ENCODE measurements at regions not wholly inside any gene's neighbourhood (a gene's known extent, or its start where the extent isn't known, plus 50 kb on each side); places are given as distances from the start of the nearest gene placed in this dataset.
"Not testable (repeated sequence)": the region's sequence is repeated elsewhere in the genome, so short reads cannot be mapped to it uniquely, and the experiment has no call there.

DNA sequence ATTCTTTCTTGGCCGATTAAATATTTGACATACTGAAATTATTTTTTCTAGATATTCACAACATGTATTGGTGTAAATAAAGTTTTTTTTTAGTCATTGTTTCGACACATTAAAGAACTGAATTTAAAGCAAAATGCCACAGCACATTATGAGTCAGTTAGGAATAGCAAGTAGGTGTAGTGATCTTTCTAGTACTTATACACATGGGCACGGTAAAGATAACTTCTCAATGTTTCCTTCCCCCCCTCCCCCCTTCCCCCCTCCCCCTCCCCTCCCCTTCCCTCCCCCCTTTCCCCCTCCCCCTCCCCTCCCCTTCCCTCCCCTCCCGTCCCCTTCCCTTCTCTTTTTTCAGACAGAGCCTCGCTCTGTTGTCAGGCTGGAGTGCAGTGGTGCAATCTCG is 1269.9 kb downstream of the ADGRL3 start:
- no peaks in the 10 kb centered on the region for H3K36me3 ChIP-seq (ENCODE audit: insufficient read depth, low read depth, low read length)
- no peak overlapping the region for H3K27ac ChIP-seq (ENCODE audit: low read length)
- 0 out of 2 replicates have a peak, but pooled peaks cover 6% of the 10 kb centered on the region for H3K4me1 ChIP-seq (ENCODE audit: insufficient read depth, low read length)
- H3K9me3 ChIP-seq (ENCODE audit: insufficient read depth, low read depth, low read length) = no peaks in the 10 kb centered on the region
- H3K9ac ChIP-seq (ENCODE audit: low read depth, low read length) = no peak overlapping the region
- no peaks in the 10 kb centered on the region for H3K27me3 ChIP-seq (ENCODE audit: insufficient read depth, low read length)
- H3K4me3 ChIP-seq (ENCODE audit: low read length) = no peak overlapping the region

DNA sequence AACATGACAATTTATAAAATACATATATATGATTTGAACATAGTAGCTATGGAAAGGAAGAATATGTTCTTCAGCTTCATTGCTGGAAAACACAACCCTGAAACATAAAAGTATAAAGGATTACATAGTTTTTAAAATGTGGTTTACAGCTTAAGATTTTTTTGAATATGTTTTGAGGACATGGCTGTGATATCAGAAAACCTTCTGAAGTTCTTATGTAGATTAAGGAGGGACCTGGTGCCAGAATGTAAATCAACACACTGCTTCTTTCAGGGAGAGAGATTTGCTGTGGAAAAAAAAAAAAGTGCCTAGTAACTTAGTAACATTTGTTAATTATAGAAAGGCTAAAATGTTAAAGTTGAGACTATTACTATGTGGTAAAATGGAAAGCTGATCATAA is 1261.8 kb downstream of the ADGRL3 start:
- Histone ChIP-seq H3K27ac (ENCODE audit: low read length) (no peak overlapping the region), H3K36me3 (ENCODE audit: insufficient read depth, low read depth, low read length) (no peaks in the 10 kb centered on the region), H3K4me1 (ENCODE audit: insufficient read depth, low read length) (no peaks in the 10 kb centered on the region), H3K27me3 (ENCODE audit: insufficient read depth, low read length) (no peaks in the 10 kb centered on the region), H3K4me3 (ENCODE audit: low read length) (no peak overlapping the region), H3K9me3 (ENCODE audit: insufficient read depth, low read depth, low read length) (no peaks in the 10 kb centered on the region), H3K9ac (ENCODE audit: low read depth, low read length) (no peak overlapping the region)

GRCh38 chr4:62460329-62460728 is 1260.2 kb downstream of the ADGRL3 start:
- H3K9me3 ChIP-seq (ENCODE audit: insufficient read depth, low read depth, low read length) = no peaks in the 10 kb centered on the region
- H3K36me3 ChIP-seq (ENCODE audit: insufficient read depth, low read depth, low read length) = no peaks in the 10 kb centered on the region
- no peaks in the 10 kb centered on the region for H3K4me1 ChIP-seq (ENCODE audit: insufficient read depth, low read length)
- no peak overlapping the region for H3K4me3 ChIP-seq (ENCODE audit: low read length)
- H3K27me3 ChIP-seq (ENCODE audit: insufficient read depth, low read length) = no peaks in the 10 kb centered on the region
- H3K9ac ChIP-seq (ENCODE audit: low read depth, low read length) = no peak overlapping the region
- no peak overlapping the region for H3K27ac ChIP-seq (ENCODE audit: low read length)

GRCh38 chr4:62457356-62457755 is 1257.2 kb downstream of the ADGRL3 start:
- Histone ChIP-seq H3K4me1 (ENCODE audit: insufficient read depth, low read length) (peaks cover 5% of the 10 kb centered on the region; the same call in 1 of the 2 replicates), H3K27me3 (ENCODE audit: insufficient read depth, low read length) (no peaks in the 10 kb centered on the region), H3K27ac (ENCODE audit: low read length) (no peak overlapping the region), H3K36me3 (ENCODE audit: insufficient read depth, low read depth, low read length) (no peaks in the 10 kb centered on the region), H3K9me3 (ENCODE audit: insufficient read depth, low read depth, low read length) (no peaks in the 10 kb centered on the region), H3K4me3 (ENCODE audit: low read length) (no peak overlapping the region), H3K9ac (ENCODE audit: low read depth, low read length) (no peak overlapping the region)

DNA sequence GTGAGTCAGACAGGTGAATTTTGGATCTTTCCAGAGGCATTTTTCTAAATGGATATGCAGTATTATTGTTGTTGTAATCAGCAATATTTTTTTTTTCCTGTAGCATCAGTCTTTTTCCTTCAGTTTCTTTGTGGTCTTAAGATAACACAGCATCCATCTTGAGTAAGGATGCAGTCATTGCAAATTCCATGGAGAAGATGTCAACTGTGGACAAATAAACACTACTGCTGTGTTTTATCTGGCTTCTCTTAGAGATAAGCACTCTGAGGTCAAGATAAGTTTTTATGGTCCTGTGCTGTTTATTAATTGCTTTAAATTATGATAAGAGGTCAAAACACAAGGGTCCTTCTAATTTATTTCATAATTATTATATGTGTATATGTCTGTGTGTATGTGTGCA is 1255.7 kb downstream of the ADGRL3 start:
- H3K4me1 ChIP-seq (ENCODE audit: insufficient read depth, low read length) = peaks cover 5% of the 10 kb centered on the region; the same call in 1 of the 2 replicates
- H3K4me3 ChIP-seq (ENCODE audit: low read length) = no peak overlapping the region

DNA sequence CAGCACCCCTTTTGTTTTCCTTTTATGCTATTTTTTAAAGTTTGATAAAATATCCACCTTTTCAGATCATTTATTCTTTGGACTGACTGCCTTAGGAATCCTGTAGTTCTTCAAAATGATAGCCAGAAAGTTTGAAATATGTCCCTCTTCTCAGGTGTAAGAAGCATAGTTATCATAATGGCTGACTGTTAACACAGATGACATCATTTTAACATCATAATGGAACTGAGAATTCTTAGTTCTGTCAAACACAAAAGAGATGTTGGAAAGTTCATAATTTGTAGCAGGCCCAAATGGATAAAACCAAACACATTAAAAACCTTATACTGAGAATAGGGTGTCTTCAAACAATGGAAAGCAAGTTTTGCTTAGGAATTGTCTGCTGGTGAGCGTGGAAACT is 1254.4 kb downstream of the ADGRL3 start:
- Histone ChIP-seq H3K4me3 (ENCODE audit: low read length) (no peak overlapping the region), H3K9me3 (ENCODE audit: insufficient read depth, low read depth, low read length) (no peaks in the 10 kb centered on the region), H3K27ac (ENCODE audit: low read length) (no peak overlapping the region), H3K9ac (ENCODE audit: low read depth, low read length) (no peak overlapping the region), H3K27me3 (ENCODE audit: insufficient read depth, low read length) (no peaks in the 10 kb centered on the region), H3K36me3 (ENCODE audit: insufficient read depth, low read depth, low read length) (no peaks in the 10 kb centered on the region), H3K4me1 (ENCODE audit: insufficient read depth, low read length) (peaks cover 5% of the 10 kb centered on the region; the same call in 1 of the 2 replicates)

More for the DNA sequence above, 1255.7 kb downstream of the ADGRL3 start:
- Histone ChIP-seq H3K27ac (ENCODE audit: low read length) (no peak overlapping the region), H3K27me3 (ENCODE audit: insufficient read depth, low read length) (no peaks in the 10 kb centered on the region), H3K36me3 (ENCODE audit: insufficient read depth, low read depth, low read length) (no peaks in the 10 kb centered on the region), H3K9me3 (ENCODE audit: insufficient read depth, low read depth, low read length) (no peaks in the 10 kb centered on the region), H3K9ac (ENCODE audit: low read depth, low read length) (no peak overlapping the region)

DNA sequence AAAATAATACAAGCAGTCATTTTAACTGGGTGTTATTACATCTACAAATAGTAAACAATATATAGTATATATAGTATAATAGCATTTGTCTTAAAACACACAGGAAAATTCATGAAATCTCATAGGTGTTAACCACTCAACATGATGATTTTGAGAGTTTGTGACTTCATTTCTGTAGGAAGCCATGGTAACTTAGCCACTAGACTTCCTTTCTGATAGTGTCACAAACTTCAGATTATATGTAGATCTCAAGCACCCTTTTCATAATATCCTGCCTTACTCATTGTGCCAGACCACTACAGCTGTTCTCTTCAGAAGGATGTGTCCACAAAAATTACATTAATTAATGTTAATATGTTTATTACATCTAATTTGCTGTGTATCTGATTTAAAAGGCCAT is 1250.6 kb downstream of the ADGRL3 start:
- Histone ChIP-seq H3K27ac (ENCODE audit: low read length) (no peak overlapping the region), H3K36me3 (ENCODE audit: insufficient read depth, low read depth, low read length) (no peaks in the 10 kb centered on the region), H3K9ac (ENCODE audit: low read depth, low read length) (no peak overlapping the region), H3K4me1 (ENCODE audit: insufficient read depth, low read length) (peaks cover 5% of the 10 kb centered on the region; the same call in 1 of the 2 replicates), H3K27me3 (ENCODE audit: insufficient read depth, low read length) (no peaks in the 10 kb centered on the region), H3K4me3 (ENCODE audit: low read length) (no peak overlapping the region), H3K9me3 (ENCODE audit: insufficient read depth, low read depth, low read length) (no peaks in the 10 kb centered on the region)

DNA sequence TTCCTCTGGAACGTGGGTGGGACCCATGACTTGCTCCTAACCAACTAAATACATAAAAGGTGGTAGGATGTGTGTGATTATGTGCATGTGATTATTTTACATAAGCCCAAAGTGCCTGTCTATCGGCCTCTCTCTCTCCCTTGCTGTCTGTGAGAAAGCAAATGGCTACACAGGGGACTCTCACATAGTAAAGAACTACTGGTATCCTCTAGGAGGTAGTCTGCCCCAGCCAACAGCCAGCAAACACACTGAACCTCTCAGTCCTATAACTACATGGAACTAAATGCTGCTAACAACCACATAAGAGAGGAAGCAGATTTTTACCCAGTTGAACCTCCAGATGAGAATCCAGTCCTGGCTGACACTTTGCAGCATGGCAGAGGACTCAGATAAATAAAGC is 1249.4 kb downstream of the ADGRL3 start:
- H3K36me3 ChIP-seq (ENCODE audit: insufficient read depth, low read depth, low read length) = no peaks in the 10 kb centered on the region
- no peak overlapping the region for H3K4me3 ChIP-seq (ENCODE audit: low read length)
- H3K9me3 ChIP-seq (ENCODE audit: insufficient read depth, low read depth, low read length) = no peaks in the 10 kb centered on the region
- peaks cover 1% of the 10 kb centered on the region; the same call in 1 of the 2 replicates for H3K4me1 ChIP-seq (ENCODE audit: insufficient read depth, low read length)
- H3K27me3 ChIP-seq (ENCODE audit: insufficient read depth, low read length) = no peaks in the 10 kb centered on the region
- no peak overlapping the region for H3K27ac ChIP-seq (ENCODE audit: low read length)
- H3K9ac ChIP-seq (ENCODE audit: low read depth, low read length) = no peak overlapping the region

DNA sequence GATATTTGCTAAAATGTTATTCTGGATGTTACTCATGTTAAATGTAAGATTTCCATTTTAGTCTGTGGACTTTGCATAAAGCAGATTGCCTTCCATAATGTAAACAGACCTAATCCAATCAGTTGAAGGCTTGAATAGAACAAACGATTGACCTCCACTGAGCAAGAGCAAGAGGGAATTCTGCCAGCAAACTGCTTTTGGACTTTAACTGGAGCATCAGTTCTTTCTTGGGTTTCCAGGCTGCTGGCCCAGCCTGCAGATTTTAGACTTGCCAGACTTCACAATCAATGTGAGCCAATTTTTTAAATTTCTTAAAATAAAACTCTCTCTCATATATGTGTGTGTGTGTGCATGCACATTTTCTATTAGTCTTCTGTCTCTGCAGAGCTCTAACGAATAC is 1248.8 kb downstream of the ADGRL3 start:
- H3K27ac ChIP-seq (ENCODE audit: low read length) = no peak overlapping the region
- no peaks in the 10 kb centered on the region for H3K27me3 ChIP-seq (ENCODE audit: insufficient read depth, low read length)
- no peak overlapping the region for H3K9ac ChIP-seq (ENCODE audit: low read depth, low read length)
- H3K4me1 ChIP-seq (ENCODE audit: insufficient read depth, low read length) = no peaks in the 10 kb centered on the region
- no peaks in the 10 kb centered on the region for H3K36me3 ChIP-seq (ENCODE audit: insufficient read depth, low read depth, low read length)
- no peaks in the 10 kb centered on the region for H3K9me3 ChIP-seq (ENCODE audit: insufficient read depth, low read depth, low read length)
- no peak overlapping the region for H3K4me3 ChIP-seq (ENCODE audit: low read length)

DNA sequence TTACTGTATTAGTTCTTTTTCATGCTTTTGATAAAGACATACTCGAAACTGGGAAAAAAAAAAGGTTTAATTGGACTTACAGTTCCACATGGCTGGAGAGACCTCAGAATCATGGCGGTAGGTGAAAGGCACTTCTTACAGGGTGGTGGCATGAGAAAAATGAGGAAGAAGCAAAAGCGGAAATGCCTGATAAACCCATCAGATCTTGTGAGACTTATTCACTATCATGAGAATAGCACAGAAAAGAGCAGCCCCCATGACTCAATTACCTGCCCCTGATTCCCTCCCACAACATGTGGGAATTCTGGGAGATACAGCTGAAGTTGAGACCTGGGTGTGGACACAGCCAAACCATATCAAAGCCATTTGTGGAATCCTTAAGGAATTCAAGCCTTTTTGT is 1238.9 kb downstream of the ADGRL3 start:
- Histone ChIP-seq H3K36me3 (ENCODE audit: insufficient read depth, low read depth, low read length) (no peaks in the 10 kb centered on the region), H3K9me3 (ENCODE audit: insufficient read depth, low read depth, low read length) (peaks cover 18% of the 10 kb centered on the region; the same call in 1 of the 2 replicates), H3K27me3 (ENCODE audit: insufficient read depth, low read length) (no peaks in the 10 kb centered on the region), H3K4me3 (ENCODE audit: low read length) (no peak overlapping the region), H3K9ac (ENCODE audit: low read depth, low read length) (no peak overlapping the region), H3K4me1 (ENCODE audit: insufficient read depth, low read length) (no peaks in the 10 kb centered on the region), H3K27ac (ENCODE audit: low read length) (no peak overlapping the region)

DNA sequence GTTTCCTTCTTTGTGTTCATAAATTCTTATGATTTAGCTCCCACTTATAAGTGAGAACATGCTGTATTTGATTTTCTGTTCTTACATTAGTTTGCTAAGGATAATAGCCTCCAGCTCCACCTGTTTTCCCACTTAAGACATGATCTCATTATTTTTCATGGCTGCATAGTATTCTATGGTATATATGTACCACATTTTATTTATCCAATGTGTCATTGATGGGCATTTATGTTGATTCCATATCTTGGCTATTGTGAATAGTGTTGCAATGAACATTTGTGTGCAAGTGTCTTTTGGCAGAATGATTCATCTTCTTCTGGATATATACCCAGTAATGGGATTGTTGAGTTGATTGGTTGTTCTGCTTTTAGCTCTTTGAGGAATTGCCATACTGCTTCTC is 1234.8 kb downstream of the ADGRL3 start:
- no peaks in the 10 kb centered on the region for H3K27me3 ChIP-seq (ENCODE audit: insufficient read depth, low read length)
- H3K4me1 ChIP-seq (ENCODE audit: insufficient read depth, low read length) = no peaks in the 10 kb centered on the region
- no peak overlapping the region for H3K27ac ChIP-seq (ENCODE audit: low read length)
- no peak overlapping the region for H3K4me3 ChIP-seq (ENCODE audit: low read length)
- H3K36me3 ChIP-seq (ENCODE audit: insufficient read depth, low read depth, low read length) = no peaks in the 10 kb centered on the region
- H3K9ac ChIP-seq (ENCODE audit: low read depth, low read length) = no peak overlapping the region
- peaks cover 12% of the 10 kb centered on the region for H3K9me3 ChIP-seq (ENCODE audit: insufficient read depth, low read depth, low read length)

DNA sequence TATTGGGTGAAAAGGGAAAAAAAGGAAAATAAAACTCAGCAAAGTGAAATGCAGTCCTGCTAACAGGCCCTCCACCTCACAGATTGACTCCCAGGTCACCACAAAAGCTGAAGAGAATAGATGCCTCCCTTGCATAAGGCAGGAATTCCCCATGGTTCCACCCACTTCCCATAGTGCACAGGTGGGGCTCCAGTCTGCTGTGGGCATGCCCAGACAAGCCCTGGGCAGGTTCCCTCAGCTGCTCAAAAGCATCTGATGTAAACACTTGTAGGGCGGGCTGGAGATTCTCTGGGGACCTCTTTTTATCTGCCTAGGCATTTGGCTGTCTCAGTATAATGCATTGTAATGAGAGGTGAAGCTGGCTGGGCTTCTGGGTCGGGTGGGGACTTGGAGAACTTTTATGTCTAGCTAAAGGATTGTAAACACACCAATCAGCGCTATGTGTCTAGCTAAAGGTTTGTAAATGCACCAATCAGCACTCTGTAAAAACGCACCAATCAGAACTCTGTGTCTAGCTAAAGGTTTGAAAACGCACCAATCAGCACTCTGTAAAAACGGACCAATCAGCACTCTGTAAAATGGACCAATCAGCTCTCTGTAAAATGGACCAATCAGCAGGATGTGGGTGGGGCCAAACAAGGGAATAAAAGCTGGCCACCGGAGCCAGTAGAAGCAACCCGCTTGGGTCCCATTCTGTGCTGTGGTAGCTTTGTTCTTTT is 1231.5 kb downstream of the ADGRL3 start:
- H3K27me3 ChIP-seq (ENCODE audit: insufficient read depth, low read length); H3K27ac ChIP-seq (ENCODE audit: low read length); H3K36me3 ChIP-seq (ENCODE audit: insufficient read depth, low read depth, low read length); H3K9ac ChIP-seq (ENCODE audit: low read depth, low read length); H3K4me3 ChIP-seq (ENCODE audit: low read length); H3K4me1 ChIP-seq (ENCODE audit: insufficient read depth, low read length): not testable (repeated sequence)
- H3K9me3 ChIP-seq (ENCODE audit: insufficient read depth, low read depth, low read length) = peaks cover 12% of the 10 kb centered on the region

Measured in iPS-20b (cell line).